Hematopoietic multipotent progenitor cell treated with erythropoietin and hydrocortisone succinate and interleukin-3 and kit ligand, for 8 days (in vitro differentiated cells): ENCODE measurements at regions not wholly inside any gene's neighbourhood (a gene's known extent, or its start where the extent isn't known, plus 50 kb on each side); places are given as distances from the start of the nearest gene placed in this dataset.

Experiments
- DNase-seq: peaks from one replicate; pipeline ENCODE4 v3.0.0-alpha.2; 2015

- no peak for DNase-seq
Observed at GRCh38 chr6:87905101-87905641, 142.5 kb upstream of the SPACA1 start.

DNA sequence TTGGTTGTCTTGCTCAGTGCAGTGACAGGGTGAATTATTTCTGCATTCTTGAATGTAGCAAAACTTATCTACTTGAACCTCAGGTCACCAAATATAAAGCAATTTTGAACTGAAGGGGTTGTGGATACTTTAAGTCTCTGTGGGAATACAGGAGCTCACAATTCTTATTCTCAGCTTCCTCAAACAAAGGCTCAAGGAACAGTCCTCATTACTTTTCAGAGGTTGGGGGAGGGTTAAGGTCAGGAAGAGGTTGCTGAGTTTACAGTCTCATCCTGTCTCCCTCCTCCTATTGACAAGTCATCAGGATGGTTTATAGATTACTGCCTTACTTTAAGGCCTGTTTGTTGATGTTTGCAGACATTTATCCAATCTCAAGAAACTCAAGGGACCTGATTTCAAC lies 143.6 kb upstream of the SPACA1 start:
- no peak for DNase-seq

- DNase-seq = no peak
Observed at GRCh38 chr6:87903323-87903722, 144.3 kb upstream of the SPACA1 start.

DNA sequence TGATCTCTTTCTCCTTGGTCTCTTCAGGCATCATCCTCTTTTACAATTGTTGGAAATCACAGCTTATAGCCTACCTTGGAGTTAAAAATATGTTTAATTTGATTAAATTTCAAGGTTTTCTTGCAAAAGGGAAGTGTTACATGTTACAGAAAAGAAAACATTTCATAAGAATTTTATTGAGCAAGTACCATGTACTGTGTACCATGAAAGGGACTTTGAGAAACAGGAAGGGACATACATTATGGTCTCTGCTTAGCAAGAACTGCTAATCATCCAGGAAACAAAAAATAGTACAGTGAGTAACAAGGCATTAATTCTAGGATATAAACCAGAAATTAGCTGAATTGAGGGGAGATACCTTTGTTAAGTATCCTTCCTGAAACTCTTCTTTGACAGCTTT lies 145.3 kb upstream of the SPACA1 start:
- DNase-seq = no peak

GRCh38 chr6:87901613-87902012 lies 146.0 kb upstream of the SPACA1 start:
- no peak for DNase-seq

- DNase-seq = no peak
Observed at GRCh38 chr6:87900160-87900698, 147.4 kb upstream of the SPACA1 start.

DNA sequence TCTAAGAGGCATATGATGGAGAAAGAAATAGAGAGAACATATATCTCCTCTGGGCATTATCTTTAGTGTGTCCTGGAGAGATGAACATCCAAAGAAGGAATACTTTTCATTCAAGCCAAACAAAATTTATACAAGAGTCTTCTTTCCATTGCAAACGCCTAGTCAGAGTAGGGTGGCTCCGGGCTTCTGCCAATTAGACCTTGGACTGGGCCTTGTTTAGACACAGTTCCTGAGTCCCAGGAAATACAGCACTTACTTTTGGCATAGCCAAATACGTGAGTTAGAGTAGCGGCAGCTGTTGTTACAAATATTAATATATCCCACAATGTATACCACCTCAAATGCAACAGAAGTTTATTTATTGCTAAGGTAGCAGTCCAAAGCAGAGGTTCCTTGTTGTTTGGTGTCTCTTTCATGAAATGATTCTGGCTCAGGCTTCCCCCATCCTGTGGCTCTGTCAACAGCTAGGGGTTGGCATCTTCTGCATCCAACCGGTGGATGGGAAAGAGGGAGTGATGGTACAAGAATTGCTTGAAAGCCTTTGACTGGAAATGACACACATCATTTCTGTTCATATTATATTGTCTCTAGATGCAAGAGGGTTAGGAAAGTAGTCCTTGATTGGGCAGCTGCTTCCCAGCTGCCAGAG lies 148.0 kb upstream of the SPACA1 start:
- no peak for DNase-seq

DNA sequence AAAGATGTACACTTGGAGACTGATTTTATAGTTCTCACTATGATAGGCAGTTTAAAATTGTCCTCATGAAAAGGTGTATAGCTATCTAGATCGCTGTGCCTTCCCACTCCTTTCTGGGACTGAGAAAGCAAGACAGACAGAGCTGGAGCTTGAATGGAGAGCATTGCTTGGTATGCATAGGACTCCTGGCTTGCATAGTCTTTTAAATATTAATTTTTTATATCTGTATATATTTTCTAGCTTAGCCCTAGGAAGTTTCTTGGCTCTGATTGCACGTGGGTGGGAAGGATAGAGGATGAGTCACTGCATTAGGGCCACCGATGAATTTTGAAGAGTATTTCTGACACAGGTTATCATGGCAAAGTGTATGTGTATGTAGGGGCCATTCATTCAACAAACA lies 150.0 kb upstream of the SPACA1 start:
- DNase-seq = no peak

GRCh38 chr6:87897013-87897412 lies 150.6 kb upstream of the SPACA1 start:
- peak; percentile 17 for DNase-seq

GRCh38 chr6:87887266-87887665 lies 160.4 kb upstream of the SPACA1 start:
- no peak for DNase-seq

- DNase-seq = no peak
Observed at GRCh38 chr6:87884203-87884602, 163.4 kb upstream of the SPACA1 start.

- no peak for DNase-seq
Observed at GRCh38 chr6:87881342-87881895, 166.2 kb upstream of the SPACA1 start.

- DNase-seq = no peak
Observed at GRCh38 chr6:87879132-87879861, 168.3 kb upstream of the SPACA1 start.

DNA sequence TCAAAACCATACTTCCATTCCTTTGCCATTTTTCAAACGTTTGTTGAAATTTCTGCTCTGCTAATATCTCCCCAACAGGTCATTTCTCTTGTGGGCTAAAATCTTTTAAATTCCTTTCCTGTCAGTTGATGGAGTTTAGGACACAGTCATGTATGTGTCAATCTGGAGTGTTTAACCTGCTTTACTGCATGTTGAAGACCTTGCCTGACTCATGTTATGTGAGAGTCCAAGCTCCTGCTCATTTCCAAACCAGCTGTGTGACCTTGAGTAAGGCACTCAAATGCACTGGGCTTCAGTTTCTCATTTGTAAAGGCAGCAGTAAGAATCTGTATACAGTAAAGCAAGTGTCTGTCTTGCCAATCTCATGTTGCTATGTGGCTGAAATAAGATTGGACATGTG lies 171.9 kb upstream of the SPACA1 start:
- DNase-seq = no peak

GRCh38 chr6:87873556-87873955 lies 171.5 kb upstream of the AKIRIN2 start:
- DNase-seq = no peak

DNA sequence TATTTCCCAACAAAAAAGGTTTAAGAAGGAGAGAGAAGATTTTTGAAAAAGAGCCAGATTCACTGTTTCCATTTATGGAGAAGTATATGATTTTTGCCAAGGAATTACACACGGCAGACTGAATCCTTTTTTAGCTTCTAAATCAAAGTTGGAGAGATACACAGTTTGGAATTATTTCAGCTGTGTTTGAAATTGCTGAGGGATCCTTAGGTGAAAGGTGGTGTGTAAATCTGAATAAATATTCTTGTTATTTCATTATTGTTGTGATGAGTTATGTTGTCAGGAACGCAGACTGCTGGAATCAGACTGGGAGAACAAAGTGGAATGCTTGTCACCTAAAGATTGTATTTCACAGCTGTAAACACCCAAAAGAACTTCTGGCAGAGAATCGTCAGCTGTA lies 168.5 kb upstream of the AKIRIN2 start:
- no peak for DNase-seq

DNA sequence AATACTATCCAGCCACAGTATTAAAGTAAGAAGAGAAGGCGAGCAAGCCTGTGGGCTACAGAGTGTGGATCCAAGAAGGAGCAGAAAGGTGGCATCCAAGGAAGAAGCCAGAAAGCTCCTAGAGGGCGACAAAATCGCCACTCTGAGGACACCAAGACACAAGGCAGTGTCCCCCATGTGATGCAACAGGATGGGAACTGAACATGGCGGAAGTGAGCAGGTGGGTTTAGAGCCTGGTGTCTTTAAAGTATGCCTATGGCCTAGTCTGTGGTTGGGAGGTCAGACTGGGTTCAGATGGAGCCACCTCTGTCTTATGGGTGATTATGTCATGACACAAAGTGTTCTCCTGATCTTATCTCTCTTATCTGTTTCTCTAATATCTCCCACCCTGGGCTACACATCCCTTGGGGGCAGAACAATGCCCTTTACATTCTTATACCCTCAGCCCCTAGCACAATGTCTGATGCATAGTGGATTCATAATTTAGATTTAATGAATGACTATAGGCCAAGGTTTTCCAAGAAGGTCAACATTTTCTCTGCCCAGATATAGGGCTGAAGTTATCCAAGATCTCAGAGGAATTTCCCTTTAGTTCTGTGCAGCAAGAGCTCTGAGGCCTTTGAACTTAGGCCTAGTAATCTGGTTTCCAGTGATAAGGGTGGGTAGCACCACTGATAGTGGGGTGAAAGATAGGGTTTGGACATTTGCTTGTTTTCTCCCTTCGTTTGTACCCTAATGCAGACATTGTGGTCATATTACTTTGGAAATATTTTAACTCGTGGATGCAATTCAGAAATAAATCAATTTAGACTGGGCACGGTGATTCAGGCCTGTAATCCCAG lies 167.3 kb upstream of the AKIRIN2 start:
- peak; percentile 19 for DNase-seq

DNA sequence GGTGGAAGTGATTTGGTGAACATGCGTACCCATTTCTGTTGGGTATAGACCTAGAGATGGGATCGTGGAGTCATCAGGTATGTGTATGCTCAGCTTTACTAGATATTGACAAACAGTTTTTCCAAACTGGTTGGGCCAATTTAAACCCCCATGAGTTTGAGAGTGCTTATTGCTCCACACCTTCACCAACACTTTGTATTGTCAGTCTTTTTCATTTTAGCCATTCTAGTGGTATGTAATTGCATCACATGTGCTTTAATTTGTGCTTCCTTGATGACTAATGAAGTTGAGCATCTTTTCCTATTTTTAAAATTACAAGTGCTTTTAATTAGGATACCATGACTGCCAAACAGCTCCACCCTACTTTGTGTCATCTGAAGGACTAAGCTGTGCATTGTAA lies 158.9 kb upstream of the AKIRIN2 start:
- DNase-seq = no peak

DNA sequence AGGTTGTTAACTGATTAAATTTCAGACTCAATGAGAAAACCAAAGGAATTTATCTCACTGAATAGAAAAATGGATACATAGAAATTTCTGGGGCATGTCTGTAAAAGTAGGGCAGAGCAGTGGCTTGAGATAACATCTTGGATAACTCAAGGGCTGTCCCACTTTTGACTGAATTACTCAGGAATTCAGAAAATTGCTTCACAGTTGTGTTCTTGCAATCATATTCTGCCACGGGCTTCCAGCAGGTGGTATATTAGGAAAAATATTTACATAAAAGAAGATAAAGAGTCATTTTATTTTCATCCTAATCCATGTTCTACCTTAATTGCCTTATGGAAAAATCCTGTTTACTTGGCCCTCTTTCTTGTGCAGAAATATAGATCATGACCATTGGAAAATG lies 156.4 kb upstream of the AKIRIN2 start:
- DNase-seq = no peak

- DNase-seq = no peak
Observed at GRCh38 chr6:87851674-87852299, 149.8 kb upstream of the AKIRIN2 start.

DNA sequence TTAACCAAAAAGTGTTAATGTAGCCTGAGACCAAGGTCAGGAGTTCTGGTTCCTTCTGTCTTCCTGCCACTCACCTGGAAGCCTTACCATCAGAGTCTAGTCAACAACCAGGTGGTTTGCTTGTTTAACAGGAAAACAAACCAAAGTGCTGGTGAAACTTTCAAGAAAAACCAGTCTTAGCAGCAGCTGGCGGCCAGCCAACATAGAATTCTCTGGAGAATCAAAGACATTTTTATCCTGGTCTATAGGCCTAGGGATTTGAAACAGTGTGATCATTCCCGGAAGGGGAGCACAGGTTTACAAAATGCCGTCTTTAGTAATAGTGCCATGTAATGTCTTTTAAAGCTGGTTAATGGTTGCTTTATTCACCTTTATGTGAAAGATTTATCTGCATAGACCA lies 146.6 kb upstream of the AKIRIN2 start:
- peak; percentile 42 for DNase-seq

- no peak for DNase-seq
Observed at GRCh38 chr6:87847830-87848210, 145.8 kb upstream of the AKIRIN2 start.
